Neuronal stem cell (in vitro differentiated cells): ENCODE measurements at regions not wholly inside any gene's neighbourhood (a gene's known extent, or its start where the extent isn't known, plus 50 kb on each side); places are given as distances from the start of the nearest gene placed in this dataset.

Source experiments
- DNase-seq: peaks from one replicate; pipeline ENCODE4 v3.0.0-alpha.2; 2013; ENCODE audit warnings: low spot score
- H2AFZ ChIP-seq: one replicate; pipeline ENCODE4 v1.6.1; 2013; ENCODE audit warnings: mild to moderate bottlenecking, low read length, inconsistent platforms
- H2AK5ac ChIP-seq: 2 replicates; pipeline ENCODE4 v1.6.1; 2013; ENCODE audit warnings: low read depth, mild to moderate bottlenecking, inconsistent platforms, low read length, moderate library complexity, mixed read lengths
- H2BK120ac ChIP-seq: 2 replicates; pipeline ENCODE4 v1.6.1; 2013; ENCODE audit warnings: low read depth, mild to moderate bottlenecking, inconsistent platforms, low read length, moderate library complexity, mixed read lengths
- H2BK12ac ChIP-seq: one replicate; pipeline ENCODE4 v1.6.1; 2013; ENCODE audit warnings: low read length, inconsistent platforms
- H2BK15ac ChIP-seq: 2 replicates; pipeline ENCODE4 v1.6.1; 2013; ENCODE audit warnings: mild to moderate bottlenecking, low read length, inconsistent platforms, mixed read lengths
- H2BK5ac ChIP-seq: one replicate; pipeline ENCODE4 v1.6.1; 2013; ENCODE audit warnings: inconsistent platforms, mild to moderate bottlenecking, low read length, moderate library complexity
- H3K14ac ChIP-seq: one replicate; pipeline ENCODE4 v1.6.1; 2013; ENCODE audit warnings: low read length, inconsistent platforms
- H3K18ac ChIP-seq: 2 replicates; pipeline ENCODE4 v1.6.1; 2013; ENCODE audit warnings: low read length, inconsistent platforms
- H3K23ac ChIP-seq: 2 replicates; pipeline ENCODE4 v1.6.1; 2013; ENCODE audit warnings: low read depth, mild to moderate bottlenecking, mixed read lengths, low read length, inconsistent platforms; ENCODE audit not compliant: poor library complexity
- H3K27ac ChIP-seq: replicated peaks from 3 replicates; pipeline ENCODE4 v1.5.1; 2013; ENCODE audit warnings: low read length, inconsistent platforms
- H3K27me3 ChIP-seq, 3 experiments: 2 replicates each; pipeline ENCODE4 v1.6.1; 2013; ENCODE audit warnings: low read length in 3 of 3, mild to moderate bottlenecking in 2 of 3, inconsistent platforms in 1 of 3, low read depth in 1 of 3, mixed read lengths in 1 of 3, moderate library complexity in 1 of 3; ENCODE audit not compliant: control insufficient read depth in 3 of 3, insufficient read depth in 3 of 3
- H3K36me3 ChIP-seq, 2 donors: replicated peaks in 1 of 2; 2 replicates each; pipeline ENCODE4 v1.6.1; 2013; ENCODE audit warnings: low read length in 2 of 2; ENCODE audit not compliant: control insufficient read depth in 2 of 2, insufficient read depth in 2 of 2
- H3K4ac ChIP-seq: 2 replicates; pipeline ENCODE4 v1.6.1; 2013; ENCODE audit warnings: inconsistent platforms, mild to moderate bottlenecking, low read length, moderate library complexity
- H3K4me1 ChIP-seq, 2 donors: 1 replicate in 1 of 2; 2 replicates in 1 of 2; pipeline ENCODE4 v1.6.1; 2013; ENCODE audit warnings: low read length in 2 of 2, low read depth in 1 of 2; ENCODE audit not compliant: control insufficient read depth in 2 of 2, insufficient read depth in 1 of 2
- H3K4me2 ChIP-seq: one replicate; pipeline ENCODE4 v1.6.1; 2013; ENCODE audit warnings: mild to moderate bottlenecking, low read length, inconsistent platforms; ENCODE audit not compliant: insufficient read depth, poor library complexity, severe bottlenecking
- H3K4me3 ChIP-seq, 2 donors: 2 replicates each; pipeline ENCODE4 v1.5.1; 2013; ENCODE audit warnings: low read length in 2 of 2, mild to moderate bottlenecking in 2 of 2, inconsistent platforms in 1 of 2, moderate library complexity in 1 of 2
- H3K79me1 ChIP-seq: one replicate; pipeline ENCODE4 v1.6.1; 2013; ENCODE audit warnings: low read depth, mild to moderate bottlenecking, inconsistent platforms, low read length, moderate library complexity
- H3K9ac ChIP-seq: one replicate; pipeline ENCODE4 v1.6.1; 2013; ENCODE audit warnings: mild to moderate bottlenecking, low read depth, low read length, inconsistent platforms; ENCODE audit not compliant: poor library complexity
- H3K9me3 ChIP-seq, 2 donors: replicated peaks in 1 of 2; 2 replicates each; pipeline versions ENCODE3 to v1.6.1; 2013; ENCODE audit warnings: low read length in 2 of 2, mild to moderate bottlenecking in 2 of 2, inconsistent platforms in 1 of 2, low read depth in 1 of 2, mixed read lengths in 1 of 2, moderate library complexity in 1 of 2; ENCODE audit not compliant: control insufficient read depth in 2 of 2, insufficient read depth in 1 of 2
- H4K8ac ChIP-seq: one replicate; pipeline ENCODE4 v1.6.1; 2013; ENCODE audit warnings: low read depth, mild to moderate bottlenecking, inconsistent platforms, low read length, moderate library complexity
- H4K91ac ChIP-seq: one replicate; pipeline ENCODE4 v1.6.1; 2013; ENCODE audit warnings: low read length, low read depth, mild to moderate bottlenecking, inconsistent platforms; ENCODE audit not compliant: poor library complexity
- WGBS, 2 donors: extraction: QIAGEN DNeasy Blood & Tissue Kit; methylation state at CpG; one replicate each; pipeline ENCODE4 v1.1.7; 2013; ENCODE audit warnings: missing lambda C conversion rate in 2 of 2, mixed read lengths in 1 of 2; ENCODE audit not compliant: insufficient read length in 2 of 2, insufficient replicate concordance in 1 of 2; ENCODE audit errors: extremely low coverage in 2 of 2; 5-methylcytosine and 5-hydroxymethylcytosine counted together

DNA sequence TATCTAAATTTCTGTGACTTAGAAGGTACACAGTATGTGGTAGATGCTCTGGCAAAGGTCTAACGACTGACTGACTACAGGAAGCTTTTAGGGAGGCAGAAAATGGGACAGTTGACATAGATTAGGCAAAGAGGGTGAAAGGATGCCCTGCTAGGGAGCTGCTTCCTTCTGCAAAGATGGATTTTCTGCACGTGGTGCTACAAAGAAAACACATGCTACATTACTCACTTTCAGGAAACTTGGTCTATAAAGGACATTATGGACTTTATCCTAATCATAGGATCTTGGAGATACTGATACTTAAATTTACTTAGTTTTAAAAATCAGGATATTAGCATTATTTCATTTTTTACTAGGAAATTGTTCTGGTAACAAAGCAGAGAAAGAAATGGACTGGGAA lies 405.8 kb upstream of the ADAMTS16 start:
- H3K79me1 ChIP-seq = no peaks in the 10 kb centered on the region
- H3K18ac ChIP-seq = no peak overlapping the region
- no peak for DNase-seq
- no peak overlapping the region for H2AK5ac ChIP-seq
- no peaks in the 10 kb centered on the region for H3K9me3 ChIP-seq
- no peak overlapping the region for H4K8ac ChIP-seq
- no peaks in the 10 kb centered on the region for H3K36me3 ChIP-seq
- no peak overlapping the region for H2BK5ac ChIP-seq
- H3K14ac ChIP-seq = no peak overlapping the region
- H2BK15ac ChIP-seq = no peak overlapping the region
- H2BK120ac ChIP-seq = no peak overlapping the region
- WGBS, 2 donors = no CpG with 5 or more reads among the region's 2 CpGs
- H3K23ac ChIP-seq = no peak overlapping the region
- no peak overlapping the region for H3K4me3 ChIP-seq
- no peaks in the 10 kb centered on the region for H3K4me1 ChIP-seq
- no peak overlapping the region for H2AFZ ChIP-seq
- no peak overlapping the region for H3K4me2 ChIP-seq
- no peak overlapping the region for H3K27ac ChIP-seq
- no peak overlapping the region for H3K9ac ChIP-seq
- no peak overlapping the region for H2BK12ac ChIP-seq
- H3K4ac ChIP-seq = no peak overlapping the region
- no peak overlapping the region for H4K91ac ChIP-seq
- H3K27me3 ChIP-seq = peaks cover 0 to 5% (median 0%) of the 10 kb centered on the region in 3 experiments

GRCh38 chr5:4735261-4735660 lies 404.9 kb upstream of the ADAMTS16 start:
- Histone ChIP-seq H3K27ac (no peak overlapping the region), H3K79me1 (no peaks in the 10 kb centered on the region), H2AFZ (no peak overlapping the region), H2BK120ac (no peak overlapping the region), H3K9me3 (no peaks in the 10 kb centered on the region), H3K4me1 (no peaks in the 10 kb centered on the region), H3K4me2 (no peak overlapping the region), H3K9ac (no peak overlapping the region), H4K91ac (no peak overlapping the region), H3K23ac (no peak overlapping the region), H2BK12ac (no peak overlapping the region), H2AK5ac (no peak overlapping the region), H3K27me3 (peaks cover 0 to 5% (median 0%) of the 10 kb centered on the region in 3 experiments), H2BK15ac (no peak overlapping the region), H3K36me3 (no peaks in the 10 kb centered on the region), H3K18ac (no peak overlapping the region), H3K4me3 (no peak overlapping the region), H3K14ac (no peak overlapping the region), H4K8ac (no peak overlapping the region), H2BK5ac (no peak overlapping the region), H3K4ac (no peak overlapping the region)
- no peak for DNase-seq
- WGBS, 2 donors = no CpG with 5 or more reads among the region's 3 CpGs

DNA sequence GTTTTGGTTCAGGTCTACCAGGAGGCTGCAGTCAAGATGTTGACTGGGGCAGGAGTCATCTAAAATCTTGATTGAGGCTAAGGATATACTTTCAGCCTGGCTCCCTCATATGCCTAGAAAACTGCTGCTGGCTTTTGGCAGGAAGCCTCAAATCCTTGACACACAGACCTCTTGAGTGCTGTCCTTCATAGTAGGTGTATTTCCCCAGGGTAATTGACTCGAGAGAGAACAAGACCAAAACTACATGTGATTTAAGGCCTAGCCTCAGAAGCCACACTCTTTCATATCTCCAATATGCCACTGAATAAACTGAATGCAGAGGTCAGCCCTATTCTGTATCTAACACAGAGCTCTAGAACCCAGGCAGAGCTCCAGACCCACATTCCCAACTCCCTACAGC lies 402.3 kb upstream of the ADAMTS16 start:
- Histone ChIP-seq H3K4me3 (no peak overlapping the region), H3K4me2 (no peak overlapping the region), H2AK5ac (no peak overlapping the region), H2BK12ac (no peak overlapping the region), H3K36me3 (no peaks in the 10 kb centered on the region), H2BK15ac (no peak overlapping the region), H2BK5ac (no peak overlapping the region), H2AFZ (no peak overlapping the region), H3K79me1 (no peaks in the 10 kb centered on the region), H4K8ac (no peak overlapping the region), H3K23ac (no peak overlapping the region), H3K4ac (no peak overlapping the region), H3K27ac (no peak overlapping the region), H3K4me1 (no peaks in the 10 kb centered on the region), H3K9me3 (no peaks in the 10 kb centered on the region), H3K9ac (no peak overlapping the region), H3K27me3 (peaks cover 0 to 5% (median 0%) of the 10 kb centered on the region in 3 experiments), H4K91ac (no peak overlapping the region), H3K18ac (no peak overlapping the region), H3K14ac (no peak overlapping the region), H2BK120ac (no peak overlapping the region)
- no CpG with 5 or more reads among the region's 1 CpG for WGBS, 2 donors
- no peak for DNase-seq

DNA sequence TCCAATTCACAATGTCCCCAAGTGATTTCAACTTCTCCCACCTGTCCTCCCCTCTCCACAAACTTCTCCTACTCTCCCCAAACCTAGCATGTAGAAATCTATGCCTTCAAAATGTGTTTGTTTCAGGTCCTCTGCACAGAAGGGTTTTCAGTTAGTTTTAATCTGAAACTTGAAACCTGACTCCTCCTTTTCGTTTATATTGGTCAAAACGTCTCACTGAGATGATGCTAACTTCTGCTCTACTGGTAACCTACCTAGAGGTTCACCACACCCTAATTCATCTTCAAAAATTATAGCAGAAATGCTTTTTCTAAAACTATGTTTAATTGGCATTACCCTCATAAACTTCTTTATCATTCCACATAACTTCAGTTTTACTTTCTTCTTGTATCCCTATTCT lies 401.8 kb upstream of the ADAMTS16 start:
- Histone ChIP-seq H2BK12ac (no peak overlapping the region), H3K9ac (no peak overlapping the region), H3K4me1 (no peaks in the 10 kb centered on the region), H3K36me3 (no peaks in the 10 kb centered on the region), H4K91ac (no peak overlapping the region), H3K27ac (no peak overlapping the region), H3K9me3 (no peaks in the 10 kb centered on the region), H2BK15ac (no peak overlapping the region), H2BK120ac (no peak overlapping the region), H3K23ac (no peak overlapping the region), H3K4ac (no peak overlapping the region), H2AFZ (no peak overlapping the region), H2BK5ac (no peak overlapping the region), H2AK5ac (no peak overlapping the region), H3K79me1 (no peaks in the 10 kb centered on the region), H3K4me2 (no peak overlapping the region), H3K4me3 (no peak overlapping the region), H4K8ac (no peak overlapping the region), H3K18ac (no peak overlapping the region), H3K14ac (no peak overlapping the region), H3K27me3 (peaks cover 0 to 5% (median 0%) of the 10 kb centered on the region in 3 experiments)
- no CpG with 5 or more reads among the region's 2 CpGs for WGBS, 2 donors
- no peak for DNase-seq
